HG03139 (cell line): ENCODE measurements at regions not wholly inside any gene's neighbourhood (a gene's known extent, or its start where the extent isn't known, plus 50 kb on each side); places are given as distances from the start of the nearest gene placed in this dataset.
A peak's percentile ranks its signal among the peaks of the same experiment; 100 is the strongest.
"Not testable (repeated sequence)": the region's sequence is repeated elsewhere in the genome, so short reads cannot be mapped to it uniquely, and the experiment has no call there.

Experiments used
- ATAC-seq: cut with Tn5 transposase; IDR thresholded peaks from one replicate; pipeline ENCODE4 v1.9.1; 2021; ENCODE audit not compliant: unreplicated experiment

DNA sequence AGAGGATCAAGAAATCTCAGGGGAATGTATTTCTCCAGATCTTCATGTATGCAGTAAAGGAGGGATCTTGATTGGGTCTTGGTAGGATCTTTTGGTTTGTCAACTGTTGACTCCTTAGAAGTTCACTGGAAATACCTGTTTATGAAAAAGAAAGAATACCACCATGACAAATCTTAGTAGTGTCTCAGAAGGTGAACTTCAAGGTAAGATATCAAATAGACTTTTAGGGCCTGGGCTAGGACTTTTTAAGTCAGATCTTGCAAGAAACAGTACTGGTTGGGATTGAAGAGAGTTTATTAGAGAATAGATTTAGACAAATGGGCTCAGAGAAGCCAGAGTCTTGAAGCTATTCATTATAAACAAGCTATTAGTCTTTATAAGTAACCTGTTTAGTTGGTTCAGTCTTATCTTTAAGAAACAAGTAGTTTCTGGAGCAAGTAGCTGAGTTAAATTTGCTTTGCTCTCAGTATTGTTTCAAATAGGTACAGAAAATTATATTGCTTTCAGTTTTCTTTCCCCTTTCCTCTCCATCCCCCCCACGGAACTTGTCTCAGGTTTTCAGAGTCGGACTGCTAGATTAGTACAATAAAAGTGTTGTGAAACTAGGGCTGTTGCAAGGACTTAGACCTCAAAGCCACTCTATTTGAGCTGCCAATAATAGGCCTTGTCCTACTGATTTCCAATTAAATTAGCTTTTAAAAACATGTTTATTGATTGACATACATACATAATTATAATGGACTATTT, 529.1 kb upstream of the CITED2 start:
- peak; percentile 98 for ATAC-seq

GRCh38 chr6:139895205-139895793, 520.9 kb upstream of the CITED2 start:
- no peak for ATAC-seq

DNA sequence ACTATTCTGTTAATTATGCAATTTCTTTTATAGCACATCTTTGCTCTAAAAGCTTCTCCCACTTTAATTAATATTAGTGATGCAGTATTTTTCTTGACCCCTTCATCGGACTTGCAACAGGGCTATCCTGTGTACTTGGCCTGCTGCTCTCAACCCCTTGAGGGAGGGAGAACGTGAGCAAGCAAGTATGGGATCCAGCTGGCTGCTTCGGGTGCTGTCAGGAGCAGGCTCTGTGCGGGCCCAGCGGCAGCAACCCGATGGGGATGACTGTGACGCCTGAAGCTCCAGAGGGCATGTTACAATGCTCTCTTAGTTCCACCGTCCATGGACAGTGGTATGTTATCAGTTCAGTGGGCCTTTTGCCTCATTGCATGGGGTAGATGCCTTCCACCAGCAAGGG, 519.8 kb upstream of the CITED2 start:
- ATAC-seq: no peak

DNA sequence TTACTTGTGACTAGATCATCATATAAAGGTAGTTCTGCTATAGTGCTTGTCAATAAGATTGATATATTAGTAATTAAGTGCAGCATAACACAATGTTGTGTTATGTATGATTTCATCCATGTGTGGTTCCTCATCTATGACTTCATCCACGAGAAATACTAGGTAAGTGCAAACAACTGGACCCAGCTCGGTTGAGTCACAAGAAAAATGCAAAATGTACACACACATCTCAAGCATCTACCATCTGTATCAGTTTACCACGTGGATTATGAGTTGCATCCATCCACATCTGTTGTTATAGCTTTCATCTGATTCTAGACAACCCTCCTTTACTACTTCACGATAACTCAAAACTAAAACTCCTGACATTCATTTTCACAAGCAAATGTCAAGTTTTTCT, 517.0 kb upstream of the CITED2 start:
- no peak for ATAC-seq

DNA sequence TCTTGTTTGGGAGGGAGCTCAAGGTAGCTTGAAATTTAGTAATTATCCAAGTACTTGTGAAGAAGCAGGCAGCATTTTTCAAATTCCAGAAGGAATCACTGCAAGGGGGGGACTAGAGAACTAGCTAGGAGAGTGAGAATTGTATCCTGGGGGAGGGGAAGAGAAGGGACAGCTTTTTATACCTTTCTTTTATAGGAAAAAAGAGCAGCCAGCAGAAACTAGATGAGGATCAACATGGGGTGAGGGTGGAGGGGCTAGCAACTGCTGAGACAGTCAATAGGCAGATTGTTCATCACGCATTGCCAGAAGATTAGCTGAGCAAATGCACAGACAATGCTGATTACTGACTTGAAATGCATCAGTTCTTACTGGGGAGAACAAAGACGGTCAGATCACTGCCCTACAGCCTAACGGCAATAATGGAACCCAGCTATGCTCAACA, 514.3 kb upstream of the CITED2 start:
- ATAC-seq: no peak

DNA sequence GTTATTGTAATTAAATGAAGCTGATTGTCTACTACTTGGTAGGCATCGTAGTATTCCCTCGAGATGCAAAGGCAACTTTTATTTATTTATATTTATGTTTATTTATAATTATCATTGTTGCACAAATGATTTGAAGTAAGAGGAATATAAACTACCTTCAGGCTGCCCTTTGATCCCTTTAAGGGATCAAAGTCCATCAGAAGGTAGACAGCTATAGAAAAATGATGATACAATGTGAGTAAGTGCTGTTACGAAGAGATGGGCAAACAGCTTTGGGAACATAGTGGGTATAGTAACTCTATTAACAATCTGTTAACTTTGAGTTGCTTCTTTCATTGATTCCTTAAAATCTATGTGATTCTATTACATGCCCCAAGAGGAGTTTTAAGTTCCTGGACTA, 512.8 kb upstream of the CITED2 start:
- no peak for ATAC-seq

DNA sequence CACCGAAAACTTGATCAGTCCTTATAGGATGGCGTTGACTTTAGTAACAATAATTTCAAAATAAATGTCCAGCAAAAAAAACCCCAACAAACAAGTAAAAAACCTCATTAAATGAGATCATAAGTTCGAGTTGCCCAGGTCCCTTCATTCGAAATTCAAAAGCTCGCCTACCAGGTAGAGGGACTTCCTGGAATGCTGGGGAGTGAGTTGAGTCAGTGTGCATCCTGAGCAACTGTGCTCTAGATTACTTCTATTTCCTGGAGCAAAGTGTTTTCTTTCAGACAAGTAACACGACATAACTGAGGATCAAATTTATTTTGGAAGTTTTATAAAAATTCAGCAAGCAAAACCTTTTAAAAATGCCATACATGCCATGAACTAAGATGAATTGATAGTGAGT, 511.9 kb upstream of the CITED2 start:
- ATAC-seq: no peak

GRCh38 chr6:139885909-139886308, 511.5 kb upstream of the CITED2 start:
- ATAC-seq: no peak

DNA sequence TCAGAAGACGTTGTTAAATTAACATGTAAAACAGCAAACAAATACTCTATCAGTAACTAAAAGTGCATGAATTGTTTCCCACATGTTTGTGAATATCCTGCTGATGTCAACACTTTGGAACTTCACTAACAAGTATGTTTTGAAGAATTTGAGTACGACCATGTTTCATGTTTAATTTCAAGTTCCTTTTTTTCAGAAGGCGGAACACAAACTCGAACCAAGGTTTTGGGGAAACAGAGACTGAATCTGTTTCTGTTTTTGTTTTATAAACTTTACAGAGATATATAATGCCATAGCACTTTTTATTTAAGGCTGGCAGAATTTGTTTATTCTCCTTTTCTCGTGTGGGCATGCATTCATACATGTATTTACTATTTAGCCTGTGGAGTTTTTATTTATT, 509.3 kb upstream of the CITED2 start:
- ATAC-seq: no peak

- no peak for ATAC-seq
Observed at GRCh38 chr6:139882977-139883728, 508.7 kb upstream of the CITED2 start.

DNA sequence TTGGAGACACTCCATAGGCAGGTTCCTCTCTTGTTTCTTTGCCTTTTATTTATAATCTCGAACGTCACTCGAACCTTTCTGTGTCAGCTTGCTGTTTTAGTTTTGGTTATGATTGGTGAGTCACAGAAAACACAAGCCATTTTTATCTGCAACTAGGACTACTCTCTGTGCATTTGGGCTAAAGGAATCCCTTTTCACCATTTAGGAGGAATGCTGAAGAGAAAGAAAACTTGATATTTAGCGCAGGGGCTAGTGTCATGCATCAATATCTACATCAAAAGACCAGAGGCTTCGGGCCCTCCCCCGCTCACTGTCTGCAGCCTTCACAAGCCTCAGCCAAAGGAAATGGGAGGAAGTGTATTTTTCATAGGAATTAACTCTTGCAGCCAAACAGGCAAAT, 507.8 kb upstream of the CITED2 start:
- no peak for ATAC-seq

DNA sequence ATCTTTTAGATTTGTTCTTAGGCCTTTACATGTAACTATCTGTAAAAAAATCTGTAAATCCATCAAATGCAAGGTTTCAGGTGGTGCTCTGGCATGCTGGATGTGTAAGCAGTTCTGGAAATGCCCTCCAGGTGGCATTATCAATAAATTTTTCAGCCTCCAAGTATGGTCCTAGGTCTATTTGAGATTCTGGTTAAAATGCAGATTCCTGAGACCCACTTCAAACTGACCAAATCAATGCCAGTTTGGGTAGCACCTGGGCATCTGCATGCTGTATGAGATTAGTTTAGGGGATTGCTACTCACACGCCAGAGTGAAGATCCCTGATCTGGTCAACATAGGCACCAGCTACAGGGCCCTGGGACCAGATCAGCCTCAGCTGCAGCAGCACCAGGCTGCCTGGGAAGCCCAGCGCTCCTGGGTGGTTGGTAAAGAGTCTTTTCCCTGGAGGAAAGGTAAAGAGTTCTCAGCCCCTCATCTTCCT, 507.3 kb upstream of the CITED2 start:
- ATAC-seq: peak; percentile 83

GRCh38 chr6:139881236-139881635, 506.8 kb upstream of the CITED2 start:
- ATAC-seq: no peak

GRCh38 chr6:139879823-139880356, 505.4 kb upstream of the CITED2 start:
- ATAC-seq: no peak

DNA sequence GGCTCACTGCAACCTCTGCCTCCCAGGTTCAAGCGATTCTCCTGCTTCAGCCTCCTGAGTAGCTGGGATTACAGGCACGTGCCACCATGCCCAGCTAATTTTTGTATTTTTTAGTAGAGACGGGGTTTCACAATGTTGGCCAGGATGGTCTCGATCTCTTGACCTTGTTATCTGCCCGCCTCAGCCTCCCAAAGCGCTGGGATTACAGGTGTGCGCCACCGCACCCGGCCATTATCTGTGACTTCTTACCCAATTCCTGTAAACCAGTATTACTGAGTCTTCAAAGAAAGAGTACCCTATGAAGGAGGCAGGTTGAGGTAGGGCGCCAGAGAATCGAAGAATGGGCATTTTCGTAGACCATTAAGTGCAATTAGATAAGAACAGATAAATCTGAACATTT, 504.8 kb upstream of the CITED2 start:
- not testable (repeated sequence) for ATAC-seq

GRCh38 chr6:139877828-139878405, 503.5 kb upstream of the CITED2 start:
- no peak for ATAC-seq

DNA sequence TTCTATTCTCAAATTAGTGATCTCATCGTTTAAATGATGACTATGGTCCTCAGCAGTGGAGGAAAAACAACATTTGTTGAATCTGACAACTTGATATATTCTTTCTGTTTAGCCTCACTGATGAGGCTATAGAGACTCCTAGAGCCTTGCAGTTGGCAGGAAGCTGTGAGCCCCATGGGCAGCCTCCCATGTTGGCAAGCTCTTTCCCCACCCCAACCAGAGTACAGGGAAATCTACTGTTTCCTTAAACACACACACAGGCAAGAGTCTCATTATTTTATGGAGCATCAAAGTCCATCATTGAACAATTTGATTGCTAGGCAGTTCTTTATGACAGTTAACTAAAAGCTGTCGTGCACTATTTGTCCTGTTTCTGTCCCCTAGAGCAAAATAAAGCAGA, 498.2 kb upstream of the CITED2 start:
- no peak for ATAC-seq

- ATAC-seq: no peak
Observed at GRCh38 chr6:139871803-139872510, 497.5 kb upstream of the CITED2 start.

DNA sequence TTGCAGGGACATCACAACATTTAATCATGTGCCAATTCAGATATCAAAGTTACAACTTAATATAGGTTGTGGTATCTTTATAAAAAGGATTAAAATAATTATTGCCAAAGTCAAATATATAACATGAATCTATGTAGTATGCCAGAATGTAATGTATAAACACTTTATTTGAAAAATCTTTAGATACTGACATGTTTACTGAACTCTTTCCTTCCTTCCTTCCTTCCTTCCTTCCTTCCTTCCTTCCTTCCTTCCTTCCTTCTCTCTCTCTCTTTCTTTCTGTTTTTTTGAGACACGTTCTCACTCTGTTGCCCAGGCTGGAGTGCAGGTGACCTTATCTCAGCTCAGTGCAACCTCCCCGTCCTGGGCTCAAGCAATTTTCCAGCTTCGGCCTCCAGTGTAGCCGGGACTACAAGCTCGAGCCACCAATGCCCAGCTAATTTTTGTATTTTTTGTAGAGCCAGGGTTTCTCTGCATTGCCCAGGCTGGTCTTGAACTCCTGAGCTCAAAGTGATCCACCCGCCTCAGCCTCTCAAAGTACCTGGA, 496.8 kb upstream of the CITED2 start:
- no peak for ATAC-seq

DNA sequence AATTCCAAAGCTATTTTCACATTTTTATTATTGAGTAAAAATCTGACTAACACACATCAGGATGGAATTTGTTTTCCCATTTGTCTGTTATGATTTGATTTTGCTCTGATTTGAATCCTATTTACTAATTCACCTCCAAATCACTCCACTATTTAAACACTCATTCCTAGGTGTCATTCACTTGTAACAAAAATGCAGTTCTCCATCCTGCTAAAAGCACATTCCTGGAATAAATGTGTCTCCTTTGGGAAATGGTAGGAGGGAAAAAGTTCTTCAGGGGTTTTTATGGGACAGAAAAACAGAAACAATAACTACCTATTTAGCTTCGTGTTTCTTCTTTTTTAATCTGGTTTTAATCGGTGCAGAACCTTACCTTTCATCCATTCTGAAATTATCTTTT, 494.1 kb upstream of the CITED2 start:
- no peak for ATAC-seq
